GM13976 (cell line): ENCODE measurements at regions not wholly inside any gene's neighbourhood (a gene's known extent, or its start where the extent isn't known, plus 50 kb on each side); places are given as distances from the start of the nearest gene placed in this dataset.
"Not testable (repeated sequence)": the region's sequence is repeated elsewhere in the genome, so short reads cannot be mapped to it uniquely, and the experiment has no call there.

ENCODE experiments used
- DNase-seq: peaks from one replicate; pipeline ENCODE4 v3.0.0; 2012; ENCODE audit warnings: low spot score
- CTCF ChIP-seq: IDR thresholded peaks from 2 replicates; pipeline ENCODE4 v1.5.1; 2012; ENCODE audit warnings: borderline replicate concordance, mild to moderate bottlenecking; ENCODE audit not compliant: insufficient read depth; ENCODE audit errors: extremely low read depth, missing control alignments, control extremely low read depth
- in situ Hi-C: fragments of 300-500 bp; cut with MboI; formaldehyde crosslinking; loops from one replicate; pipeline ENCODE4 v1.12.0; 2022; ENCODE audit warnings: low sequenced_read_pairs, mixed read lengths, inconsistent platforms; ENCODE audit not compliant: unreplicated experiment

GRCh38 chr12:42910656-42911055 lies 321.1 kb upstream of the PRICKLE1 start:
- in situ Hi-C loops, result no loop called here
- no peak for TF ChIP-seq CTCF

GRCh38 chr12:42908712-42909111 lies 319.2 kb upstream of the PRICKLE1 start:
- in situ Hi-C loops, result no loop called here
- no peak for TF ChIP-seq CTCF
- no peak for DNase-seq

More at GRCh38 chr12:42910656-42911055, 321.1 kb upstream of the PRICKLE1 start:
- no peak for DNase-seq

GRCh38 chr12:42906801-42907200 lies 317.3 kb upstream of the PRICKLE1 start:
- in situ Hi-C loops, result not testable (repeated sequence)

DNA sequence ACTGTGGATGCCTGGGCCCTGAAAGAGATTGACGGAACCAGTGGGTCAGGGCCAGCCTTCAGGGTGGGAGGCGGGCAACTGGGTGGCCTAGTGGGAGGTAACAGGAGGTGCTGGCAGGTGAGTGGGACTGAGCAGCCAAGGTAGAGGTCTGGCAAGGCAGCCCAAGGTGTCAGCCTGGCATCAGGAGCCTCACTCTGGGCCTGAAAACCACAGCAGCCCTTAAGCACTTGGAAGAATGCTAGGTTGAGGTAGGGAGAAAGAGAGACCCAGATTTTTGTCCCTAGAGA lies 315.8 kb upstream of the PRICKLE1 start:
- in situ Hi-C loops, result no loop called here
- no peak for DNase-seq
- no peak for TF ChIP-seq CTCF

More at GRCh38 chr12:42906801-42907200, 317.3 kb upstream of the PRICKLE1 start:
- not testable (repeated sequence) for DNase-seq

GRCh38 chr12:42904683-42905418 lies 315.3 kb upstream of the PRICKLE1 start:
- no peak for TF ChIP-seq CTCF
- in situ Hi-C loops, result no loop called here
- no peak for DNase-seq

GRCh38 chr12:42903736-42904135 lies 314.2 kb upstream of the PRICKLE1 start:
- TF ChIP-seq CTCF, result no peak
- no peak for DNase-seq
- in situ Hi-C loops, result no loop called here

DNA sequence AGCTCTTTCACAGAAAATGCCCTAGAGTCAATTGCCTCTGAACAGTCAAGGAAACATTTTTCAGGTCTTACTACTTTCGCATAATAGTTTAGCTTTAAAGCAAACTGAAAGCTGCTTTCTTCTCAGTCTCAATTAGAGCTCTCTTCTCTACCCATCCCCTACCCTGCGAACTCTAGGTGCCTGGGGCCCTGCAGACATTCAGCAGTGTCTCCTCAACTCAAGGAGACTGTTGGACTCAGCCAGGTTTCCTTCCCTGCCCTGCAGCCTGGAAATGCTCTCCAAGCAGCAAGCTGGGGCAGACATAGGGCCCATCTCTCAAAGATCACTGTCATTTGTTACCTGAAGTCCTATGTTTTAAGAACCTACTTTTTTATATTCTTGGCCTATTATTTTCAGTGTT lies 312.5 kb upstream of the PRICKLE1 start:
- no peak for DNase-seq
- no peak for TF ChIP-seq CTCF
- in situ Hi-C loops, result no loop called here
